ENCODE measurements at regions not wholly inside any gene's neighbourhood (a gene's known extent, or its start where the extent isn't known, plus 50 kb on each side); places are given as distances from the start of the nearest gene placed in this dataset.

DNA sequence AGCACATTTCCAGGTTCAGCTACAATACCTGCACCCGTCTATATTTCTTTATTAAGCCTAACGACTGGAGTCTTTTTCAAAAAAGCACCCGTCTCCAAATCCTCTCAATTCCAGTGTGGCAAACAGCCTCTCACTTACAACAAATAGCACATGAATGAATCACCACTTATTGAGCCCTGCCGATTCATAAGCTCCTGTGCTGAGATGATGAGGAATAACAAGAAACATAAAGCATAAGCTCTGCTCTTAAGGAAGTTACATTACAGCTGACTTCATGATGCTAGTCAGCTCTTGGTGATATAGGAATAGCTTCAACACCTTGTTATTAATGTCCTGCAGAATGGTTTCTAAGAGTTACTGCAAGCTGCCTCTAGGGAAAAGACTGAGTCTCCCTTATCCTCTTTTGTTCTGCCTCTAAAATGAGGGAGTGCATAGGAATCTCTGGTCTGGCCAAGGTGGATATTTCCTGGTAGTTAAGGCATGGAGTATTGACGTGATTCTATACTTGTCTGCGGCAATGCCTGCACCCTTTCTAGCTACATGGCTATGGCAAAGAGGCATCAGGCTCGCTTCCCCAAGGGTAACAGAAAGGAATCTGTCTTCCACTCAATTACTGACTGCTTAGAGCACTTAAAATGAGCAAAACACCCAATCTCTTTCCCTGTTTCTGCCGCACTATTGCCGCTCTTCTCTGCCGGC, 195.7 kb downstream of the KLF12 start:
- Histone ChIP-seq H3K4me3 (ENCODE audit: low read depth, low read length) (no peak overlapping the region), H3K27me3 (ENCODE audit: control insufficient read depth, insufficient read depth, low read length) (no peaks in the 10 kb centered on the region), H3K9me3 (ENCODE audit: control insufficient read depth, insufficient read depth, low read length) (no peaks in the 10 kb centered on the region), H3K4me1 (ENCODE audit: control insufficient read depth, insufficient read depth, low read length) (no peaks in the 10 kb centered on the region), H3K36me3 (ENCODE audit: control insufficient read depth, insufficient read depth, low read length) (no peaks in the 10 kb centered on the region), H3K27ac (ENCODE audit: low read depth, low read length) (no peak overlapping the region)
- DNase-seq (ENCODE audit: low read depth in 4 of 6, low spot score in 6 of 6): peak in 1 of 6 donors; percentile 69
- 81% methylated on average over 5 of the region's 10 CpGs for WGBS (ENCODE audit: insufficient coverage)

DNA sequence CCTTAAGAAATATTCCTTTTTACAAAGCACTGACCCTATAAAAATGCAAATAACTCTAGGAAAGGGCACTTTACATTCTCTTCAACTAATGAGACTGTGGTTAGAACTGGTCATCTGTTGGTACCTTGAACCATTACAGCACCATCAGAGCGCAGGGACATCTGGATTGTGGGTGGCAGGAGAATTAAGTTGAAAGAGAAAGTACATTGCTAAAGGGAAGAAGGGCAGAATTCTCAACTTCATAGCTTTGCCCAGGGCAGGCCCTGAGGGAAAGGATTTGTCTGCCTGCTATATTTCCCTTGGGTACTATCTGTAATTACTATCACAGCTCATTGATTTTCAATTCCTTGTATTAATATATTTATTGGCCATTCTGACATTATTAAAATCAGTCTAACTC, 196.8 kb downstream of the KLF12 start:
- Histone ChIP-seq H3K36me3 (ENCODE audit: control insufficient read depth, insufficient read depth, low read length) (no peaks in the 10 kb centered on the region), H3K27ac (ENCODE audit: low read depth, low read length) (no peak overlapping the region), H3K9me3 (ENCODE audit: control insufficient read depth, insufficient read depth, low read length) (no peaks in the 10 kb centered on the region), H3K4me1 (ENCODE audit: control insufficient read depth, insufficient read depth, low read length) (no peaks in the 10 kb centered on the region), H3K27me3 (ENCODE audit: control insufficient read depth, insufficient read depth, low read length) (no peaks in the 10 kb centered on the region), H3K4me3 (ENCODE audit: low read depth, low read length) (no peak overlapping the region)
- WGBS (ENCODE audit: insufficient coverage): no CpG with 5 or more reads among the region's 1 CpG
- DNase-seq (ENCODE audit: low read depth in 4 of 6, low spot score in 6 of 6): no peak

DNA sequence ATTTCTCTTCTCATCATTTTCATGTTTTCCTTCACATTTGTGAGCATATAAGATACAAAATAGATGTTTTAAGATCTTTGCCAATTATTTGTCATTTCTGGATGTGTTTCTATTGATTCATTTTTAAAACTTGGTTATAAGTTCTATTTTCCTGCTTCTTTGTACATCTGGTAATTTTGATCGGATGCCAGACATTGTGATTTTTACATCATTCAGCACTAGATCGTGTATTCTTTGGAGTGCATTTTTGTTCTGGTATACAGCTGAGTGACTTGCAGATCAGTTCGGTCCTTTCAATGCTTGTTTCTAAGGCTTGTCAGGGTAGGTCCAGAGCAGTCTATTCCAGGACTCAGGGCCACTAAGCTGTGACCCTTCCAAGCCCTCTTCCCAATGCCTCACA, 198.2 kb downstream of the KLF12 start:
- DNase-seq (ENCODE audit: low read depth in 4 of 6, low spot score in 6 of 6): no peak
- H3K4me3 ChIP-seq (ENCODE audit: low read depth, low read length): no peak overlapping the region
- no peaks in the 10 kb centered on the region for H3K36me3 ChIP-seq (ENCODE audit: control insufficient read depth, insufficient read depth, low read length)
- WGBS (ENCODE audit: insufficient coverage): 84% methylated on average over 3 of the region's 3 CpGs
- no peaks in the 10 kb centered on the region for H3K4me1 ChIP-seq (ENCODE audit: control insufficient read depth, insufficient read depth, low read length)
- H3K9me3 ChIP-seq (ENCODE audit: control insufficient read depth, insufficient read depth, low read length): no peaks in the 10 kb centered on the region
- H3K27me3 ChIP-seq (ENCODE audit: control insufficient read depth, insufficient read depth, low read length): no peaks in the 10 kb centered on the region
- no peak overlapping the region for H3K27ac ChIP-seq (ENCODE audit: low read depth, low read length)

DNA sequence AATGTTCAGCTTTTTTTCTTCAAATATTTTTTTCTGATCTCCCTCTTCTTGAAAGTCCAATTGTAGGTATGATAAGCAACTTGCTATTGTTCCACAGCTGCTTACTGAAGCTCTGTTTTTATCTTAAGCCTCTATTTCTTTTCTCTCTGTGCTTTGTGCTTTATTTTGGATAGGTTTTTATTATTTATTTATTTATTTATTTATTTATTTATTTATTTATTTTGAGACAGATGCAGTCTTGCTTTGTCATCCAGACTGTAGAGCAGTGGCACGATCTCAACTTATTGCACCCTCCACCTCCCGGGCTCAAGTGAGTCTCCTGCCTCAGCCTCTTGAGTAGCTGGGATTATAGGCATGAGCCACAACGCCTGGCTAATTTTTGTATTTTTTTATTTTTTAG, 199.4 kb downstream of the KLF12 start:
- H3K4me3 ChIP-seq (ENCODE audit: low read depth, low read length): no peak overlapping the region
- H3K27ac ChIP-seq (ENCODE audit: low read depth, low read length): no peak overlapping the region
- WGBS (ENCODE audit: insufficient coverage): no CpG with 5 or more reads among the region's 3 CpGs
- H3K36me3 ChIP-seq (ENCODE audit: control insufficient read depth, insufficient read depth, low read length): no peaks in the 10 kb centered on the region
- H3K4me1 ChIP-seq (ENCODE audit: control insufficient read depth, insufficient read depth, low read length): no peaks in the 10 kb centered on the region
- H3K27me3 ChIP-seq (ENCODE audit: control insufficient read depth, insufficient read depth, low read length): no peaks in the 10 kb centered on the region
- no peak for DNase-seq (ENCODE audit: low read depth in 4 of 6, low spot score in 6 of 6)
- H3K9me3 ChIP-seq (ENCODE audit: control insufficient read depth, insufficient read depth, low read length): no peaks in the 10 kb centered on the region

DNA sequence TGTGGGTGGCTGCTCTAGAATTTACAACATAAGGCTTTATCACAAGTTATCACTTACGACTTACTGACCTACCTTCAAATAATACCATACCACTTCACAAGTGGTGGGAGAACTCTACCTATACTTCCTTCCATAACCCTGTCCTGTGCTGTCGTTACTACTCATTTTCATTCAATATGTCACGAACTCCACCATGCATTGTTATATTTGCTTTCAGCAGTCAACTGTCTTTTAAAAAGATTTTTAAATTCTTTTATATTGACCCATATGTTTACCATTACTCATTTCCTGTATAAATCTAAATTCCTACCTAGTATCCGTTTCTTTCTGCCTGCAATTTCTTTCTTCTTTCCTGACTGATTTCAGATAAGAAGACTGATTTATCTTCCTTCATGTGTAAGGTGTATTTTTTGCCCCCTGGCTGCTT, 200.0 kb downstream of the KLF12 start:
- Histone ChIP-seq H3K36me3 (ENCODE audit: control insufficient read depth, insufficient read depth, low read length) (no peaks in the 10 kb centered on the region), H3K9me3 (ENCODE audit: control insufficient read depth, insufficient read depth, low read length) (no peaks in the 10 kb centered on the region), H3K27me3 (ENCODE audit: control insufficient read depth, insufficient read depth, low read length) (no peaks in the 10 kb centered on the region), H3K4me3 (ENCODE audit: low read depth, low read length) (no peak overlapping the region), H3K27ac (ENCODE audit: low read depth, low read length) (no peak overlapping the region), H3K4me1 (ENCODE audit: control insufficient read depth, insufficient read depth, low read length) (no peaks in the 10 kb centered on the region)
- 92% methylated on average over 2 of the region's 4 CpGs for WGBS (ENCODE audit: insufficient coverage)
- DNase-seq (ENCODE audit: low read depth in 4 of 6, low spot score in 6 of 6): no peak

DNA sequence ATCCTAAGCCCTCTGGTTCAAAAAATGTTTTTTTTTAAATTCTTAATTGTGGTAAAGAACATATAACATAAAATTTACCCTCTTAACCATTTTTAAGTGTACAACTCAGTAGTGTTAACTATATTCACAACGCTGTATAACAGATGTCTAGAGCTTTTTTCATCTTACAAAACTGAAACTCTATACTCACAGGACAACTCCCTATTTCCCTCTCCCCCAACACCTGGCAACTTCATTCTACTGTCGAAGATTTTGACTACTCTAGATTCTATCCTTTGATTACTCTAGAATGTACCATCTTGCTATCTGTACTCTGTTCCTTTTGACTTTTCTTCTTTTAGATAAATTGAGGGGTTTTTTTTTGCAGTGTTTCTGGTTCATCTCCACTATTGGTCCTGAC, 200.4 kb downstream of the KLF12 start:
- Histone ChIP-seq H3K27me3 (ENCODE audit: control insufficient read depth, insufficient read depth, low read length) (no peaks in the 10 kb centered on the region), H3K9me3 (ENCODE audit: control insufficient read depth, insufficient read depth, low read length) (no peaks in the 10 kb centered on the region), H3K4me3 (ENCODE audit: low read depth, low read length) (no peak overlapping the region), H3K36me3 (ENCODE audit: control insufficient read depth, insufficient read depth, low read length) (no peaks in the 10 kb centered on the region), H3K4me1 (ENCODE audit: control insufficient read depth, insufficient read depth, low read length) (no peaks in the 10 kb centered on the region), H3K27ac (ENCODE audit: low read depth, low read length) (no peak overlapping the region)
- no peak for DNase-seq (ENCODE audit: low read depth in 4 of 6, low spot score in 6 of 6)
- WGBS (ENCODE audit: insufficient coverage): no CpG with 5 or more reads among the region's 2 CpGs

DNA sequence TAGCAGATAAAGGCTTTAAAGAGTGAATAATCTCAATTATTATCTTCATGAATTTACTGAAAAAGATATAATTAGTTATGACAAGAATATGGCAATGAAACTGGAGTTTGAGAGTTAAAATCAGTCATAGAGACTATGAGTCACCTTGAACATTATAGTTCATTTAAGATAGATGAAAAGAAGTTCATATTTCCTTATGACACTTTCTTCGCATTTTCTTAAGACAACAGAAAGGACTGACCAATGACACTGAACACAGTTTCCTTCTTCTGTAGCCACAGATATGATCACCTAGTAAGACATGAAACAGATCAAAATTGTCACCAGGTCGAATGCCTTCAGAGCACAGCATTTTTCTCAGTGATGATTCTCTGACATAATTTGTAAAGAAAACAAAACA, 202.1 kb downstream of the KLF12 start:
- no peak overlapping the region for H3K27ac ChIP-seq (ENCODE audit: low read depth, low read length)
- no peaks in the 10 kb centered on the region for H3K9me3 ChIP-seq (ENCODE audit: control insufficient read depth, insufficient read depth, low read length)
- no peak for DNase-seq (ENCODE audit: low read depth in 4 of 6, low spot score in 6 of 6)
- H3K27me3 ChIP-seq (ENCODE audit: control insufficient read depth, insufficient read depth, low read length): no peaks in the 10 kb centered on the region
- H3K4me3 ChIP-seq (ENCODE audit: low read depth, low read length): no peak overlapping the region
- WGBS (ENCODE audit: insufficient coverage): no CpG with 5 or more reads among the region's 2 CpGs
- H3K4me1 ChIP-seq (ENCODE audit: control insufficient read depth, insufficient read depth, low read length): no peaks in the 10 kb centered on the region
- no peaks in the 10 kb centered on the region for H3K36me3 ChIP-seq (ENCODE audit: control insufficient read depth, insufficient read depth, low read length)

DNA sequence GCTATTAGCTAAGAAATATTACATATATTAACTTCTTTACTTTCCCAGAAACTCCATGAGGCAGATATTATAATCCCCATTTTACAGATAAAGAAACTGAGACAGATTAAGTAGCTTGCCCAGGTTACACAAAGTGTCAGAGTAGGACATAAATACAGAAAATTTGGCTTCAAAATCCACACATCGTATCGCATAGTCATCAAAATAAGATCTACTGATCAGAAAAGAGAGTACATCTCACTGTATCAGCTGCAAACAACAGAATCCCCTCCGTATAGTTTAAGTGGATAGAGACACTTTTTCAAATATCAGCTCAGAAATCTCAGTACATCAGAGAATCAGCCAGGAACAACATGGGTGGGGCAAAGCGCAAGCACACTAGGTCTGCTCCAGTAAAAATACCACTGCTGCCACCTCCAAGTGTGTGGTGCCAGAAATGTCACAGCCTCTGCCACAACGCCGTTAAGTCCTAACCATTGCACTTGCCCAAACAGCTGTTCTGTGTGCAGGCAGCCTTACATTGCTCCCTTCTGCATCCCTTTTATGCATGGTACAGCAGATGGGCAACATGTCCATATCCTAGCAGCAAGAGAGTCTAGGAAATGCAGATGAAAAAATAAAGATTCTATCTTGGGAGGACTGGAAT, 204.8 kb downstream of the KLF12 start:
- no peaks in the 10 kb centered on the region for H3K27me3 ChIP-seq (ENCODE audit: control insufficient read depth, insufficient read depth, low read length)
- 98% methylated on average over 2 of the region's 6 CpGs for WGBS (ENCODE audit: insufficient coverage)
- H3K4me1 ChIP-seq (ENCODE audit: control insufficient read depth, insufficient read depth, low read length): no peaks in the 10 kb centered on the region
- DNase-seq (ENCODE audit: low read depth in 4 of 6, low spot score in 6 of 6): no peak
- H3K27ac ChIP-seq (ENCODE audit: low read depth, low read length): no peak overlapping the region
- H3K9me3 ChIP-seq (ENCODE audit: control insufficient read depth, insufficient read depth, low read length): no peaks in the 10 kb centered on the region
- H3K36me3 ChIP-seq (ENCODE audit: control insufficient read depth, insufficient read depth, low read length): no peaks in the 10 kb centered on the region
- no peak overlapping the region for H3K4me3 ChIP-seq (ENCODE audit: low read depth, low read length)

DNA sequence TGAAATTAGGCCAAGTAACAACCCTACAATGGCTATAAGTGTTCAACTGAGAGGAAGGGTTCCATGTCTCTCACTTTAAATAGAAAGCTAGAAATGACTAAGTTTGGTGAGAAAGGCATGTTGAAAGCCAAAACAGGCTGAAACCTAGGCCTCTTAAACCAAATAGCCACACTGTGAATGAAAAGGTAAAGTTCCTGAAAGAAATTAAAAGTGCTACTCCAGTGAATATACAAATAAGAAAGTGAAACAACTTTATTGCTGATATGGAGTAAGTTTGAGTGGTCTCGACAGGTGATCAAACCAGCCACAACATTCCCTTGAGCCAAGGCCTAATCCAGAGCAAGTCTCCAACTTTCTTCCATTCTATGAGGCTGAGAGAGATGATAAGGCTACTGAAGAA, 209.6 kb downstream of the KLF12 start:
- no CpG with 5 or more reads among the region's 1 CpG for WGBS (ENCODE audit: insufficient coverage)
- Histone ChIP-seq H3K4me1 (ENCODE audit: control insufficient read depth, insufficient read depth, low read length) (no peaks in the 10 kb centered on the region), H3K36me3 (ENCODE audit: control insufficient read depth, insufficient read depth, low read length) (no peaks in the 10 kb centered on the region), H3K27ac (ENCODE audit: low read depth, low read length) (no peak overlapping the region), H3K9me3 (ENCODE audit: control insufficient read depth, insufficient read depth, low read length) (no peaks in the 10 kb centered on the region), H3K4me3 (ENCODE audit: low read depth, low read length) (no peak overlapping the region), H3K27me3 (ENCODE audit: control insufficient read depth, insufficient read depth, low read length) (no peaks in the 10 kb centered on the region)
- DNase-seq (ENCODE audit: low read depth in 4 of 6, low spot score in 6 of 6): no peak

Data from spinal cord (tissue), 9 donors.